ENCODE measurements at regions not wholly inside any gene's neighbourhood (a gene's known extent, or its start where the extent isn't known, plus 50 kb on each side); places are given as distances from the start of the nearest gene placed in this dataset.

GRCh38 chr3:190173426-190173825, 52.7 kb upstream of the P3H2 start:
- TF ChIP-seq TBL1XR1 (IDR thresholded peaks at IDR 0.05; ENCODE audit: low read depth, low read length) (no peak), BCL3 (IDR thresholded peaks at IDR 0.05; ENCODE audit: borderline replicate concordance, insufficient read depth, low read depth, low read length, poor library complexity, severe bottlenecking) (no peak), CTCF (IDR thresholded peaks at IDR 0.05 in 2 of 3, conservative IDR thresholded peaks at IDR 0.05 in 1 of 3; ENCODE audit: control insufficient read depth in 2 of 3, extremely low read depth in 1 of 3, insufficient read depth in 1 of 3, low read depth in 3 of 3, low read length in 3 of 3) (no peak), MXI1 (IDR thresholded peaks at IDR 0.05; ENCODE audit: low read depth, low read length) (no peak), MYC (IDR thresholded peaks at IDR 0.05; ENCODE audit: insufficient read depth, insufficient read length, insufficient replicate concordance, low read length, severe bottlenecking) (no peak), NFYA (IDR thresholded peaks at IDR 0.05; ENCODE audit: borderline replicate concordance, low read depth, low read length) (no peak), ESRRA (IDR thresholded peaks at IDR 0.05; ENCODE audit: low read length) (no peak), SPI1 (IDR thresholded peaks at IDR 0.05; ENCODE audit: borderline replicate concordance, insufficient read depth, low read depth, low read length) (no peak), IKZF1 (conservative IDR thresholded peaks at IDR 0.05) (no peak), MTA3 (IDR thresholded peaks at IDR 0.05; ENCODE audit: borderline replicate concordance, low read length) (no peak), CHD2 (IDR thresholded peaks at IDR 0.05; ENCODE audit: borderline replicate concordance, low read depth, low read length) (no peak)

All from GM12878 (cell line).